ENCODE measurements at regions not wholly inside any gene's neighbourhood (a gene's known extent, or its start where the extent isn't known, plus 50 kb on each side); places are given as distances from the start of the nearest gene placed in this dataset.

DNA sequence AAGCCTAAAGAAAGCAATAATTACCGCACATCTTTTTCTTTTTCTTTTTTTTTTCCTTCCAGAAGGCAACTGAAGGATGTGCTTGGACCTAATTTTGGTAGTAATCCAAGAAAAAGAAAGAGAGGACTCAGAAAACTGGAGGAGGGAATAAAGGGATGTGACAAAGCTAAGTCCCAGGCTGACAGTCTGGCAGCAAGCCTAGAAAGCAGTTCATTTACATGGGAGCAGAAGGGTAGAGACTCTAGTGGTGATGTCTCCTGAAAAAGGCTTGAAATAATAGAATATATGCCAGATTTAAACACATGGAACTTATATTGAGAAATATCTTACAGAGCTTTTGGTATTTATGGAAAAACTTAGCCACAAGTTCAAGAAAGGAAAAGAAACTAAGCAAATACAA is 101.0 kb upstream of the SHISA6 start:
- Histone ChIP-seq H3K4me3 (no peak overlapping the region), H3K36me3 (replicated peaks in 1 of 2; ENCODE audit: insufficient read depth in 1 of 2, low read depth in 2 of 2) (no peaks in the 10 kb centered on the region), H3K9me3 (no peaks in the 10 kb centered on the region), H3K27me3 (no peaks in the 10 kb centered on the region), H3K4me1 (no peaks in the 10 kb centered on the region), H3K27ac (no peak overlapping the region)
- 70 to 88% methylated on average over 1 of the region's 1 CpG for WGBS, 2 donors
- TF ChIP-seq POLR2A (IDR thresholded peaks at IDR 0.05): no peak
- TF ChIP-seq, protein P1, sequence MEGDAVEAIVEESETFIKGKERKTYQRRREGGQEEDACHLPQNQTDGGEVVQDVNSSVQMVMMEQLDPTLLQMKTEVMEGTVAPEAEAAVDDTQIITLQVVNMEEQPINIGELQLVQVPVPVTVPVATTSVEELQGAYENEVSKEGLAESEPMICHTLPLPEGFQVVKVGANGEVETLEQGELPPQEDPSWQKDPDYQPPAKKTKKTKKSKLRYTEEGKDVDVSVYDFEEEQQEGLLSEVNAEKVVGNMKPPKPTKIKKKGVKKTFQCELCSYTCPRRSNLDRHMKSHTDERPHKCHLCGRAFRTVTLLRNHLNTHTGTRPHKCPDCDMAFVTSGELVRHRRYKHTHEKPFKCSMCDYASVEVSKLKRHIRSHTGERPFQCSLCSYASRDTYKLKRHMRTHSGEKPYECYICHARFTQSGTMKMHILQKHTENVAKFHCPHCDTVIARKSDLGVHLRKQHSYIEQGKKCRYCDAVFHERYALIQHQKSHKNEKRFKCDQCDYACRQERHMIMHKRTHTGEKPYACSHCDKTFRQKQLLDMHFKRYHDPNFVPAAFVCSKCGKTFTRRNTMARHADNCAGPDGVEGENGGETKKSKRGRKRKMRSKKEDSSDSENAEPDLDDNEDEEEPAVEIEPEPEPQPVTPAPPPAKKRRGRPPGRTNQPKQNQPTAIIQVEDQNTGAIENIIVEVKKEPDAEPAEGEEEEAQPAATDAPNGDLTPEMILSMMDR (IDR thresholded peaks at IDR 0.05): no peak
- ATAC-seq (no peak), DNase-seq (peak in 1 of 4 donors; percentile 9)
- intact Hi-C loops (cut with DNase I): no loop called here

DNA sequence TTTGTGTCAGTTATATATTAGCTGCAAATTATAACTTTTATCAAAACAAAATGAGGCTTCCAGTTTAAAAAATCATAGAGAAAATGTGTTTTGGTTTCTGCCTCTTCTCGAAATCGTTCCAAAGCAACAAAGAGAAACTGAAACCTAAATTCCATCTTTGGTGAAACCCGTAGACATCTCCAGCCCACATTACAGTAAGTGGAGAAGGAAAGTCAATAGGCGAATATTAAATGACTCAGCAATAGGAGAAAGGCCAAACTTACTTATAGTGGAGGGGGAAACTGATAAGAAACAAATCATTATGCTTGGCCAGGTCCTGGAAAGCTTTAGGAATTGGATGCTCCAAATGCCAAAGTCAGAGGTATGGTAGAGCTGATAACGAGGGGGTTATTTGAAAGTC is 103.0 kb upstream of the SHISA6 start:
- Histone ChIP-seq H3K9me3 (no peaks in the 10 kb centered on the region), H3K4me3 (no peak overlapping the region), H3K4me1 (no peaks in the 10 kb centered on the region), H3K27ac (no peak overlapping the region), H3K27me3 (no peaks in the 10 kb centered on the region), H3K36me3 (replicated peaks in 1 of 2; ENCODE audit: insufficient read depth in 1 of 2, low read depth in 2 of 2) (no peaks in the 10 kb centered on the region)
- no peak for TF ChIP-seq POLR2A (IDR thresholded peaks at IDR 0.05)
- TF ChIP-seq, protein P1 (IDR thresholded peaks at IDR 0.05): no peak
- intact Hi-C loops (cut with DNase I): no loop called here
- DNase-seq (no peak), ATAC-seq (no peak)
- WGBS, 2 donors: 55 to 60% methylated on average over 5 of the region's 5 CpGs

DNA sequence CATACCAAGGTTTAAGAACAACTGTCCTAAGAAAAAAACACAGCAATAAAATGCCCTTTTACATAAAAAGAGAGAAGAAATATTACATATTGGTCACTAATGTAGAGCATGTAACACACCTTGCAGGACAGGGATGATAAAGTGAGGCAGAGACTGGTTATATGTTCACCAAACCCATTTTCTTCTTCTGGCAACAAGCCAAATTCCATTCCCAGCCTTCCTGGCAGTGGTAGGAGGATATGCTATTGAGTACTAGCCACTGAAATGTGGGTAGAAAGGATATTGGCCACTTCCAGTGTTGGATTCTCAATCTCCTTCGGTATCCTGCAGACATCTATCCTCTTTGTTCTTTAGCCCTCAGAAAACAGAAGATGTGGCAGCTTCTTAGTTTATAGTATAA is 105.2 kb upstream of the SHISA6 start:
- ATAC-seq (no peak), DNase-seq (no peak)
- no peak overlapping the region for H3K27ac ChIP-seq
- WGBS, 2 donors: 77 to 81% methylated on average over 1 of the region's 1 CpG
- TF ChIP-seq, protein P1 (IDR thresholded peaks at IDR 0.05): no peak
- no peak for TF ChIP-seq POLR2A (IDR thresholded peaks at IDR 0.05)
- intact Hi-C loops (cut with DNase I): no loop called here
- H3K4me1 ChIP-seq: no peaks in the 10 kb centered on the region
- H3K36me3 ChIP-seq (replicated peaks in 1 of 2; ENCODE audit: insufficient read depth in 1 of 2, low read depth in 2 of 2): no peaks in the 10 kb centered on the region
- H3K4me3 ChIP-seq: no peak overlapping the region
- no peaks in the 10 kb centered on the region for H3K9me3 ChIP-seq
- no peaks in the 10 kb centered on the region for H3K27me3 ChIP-seq

DNA sequence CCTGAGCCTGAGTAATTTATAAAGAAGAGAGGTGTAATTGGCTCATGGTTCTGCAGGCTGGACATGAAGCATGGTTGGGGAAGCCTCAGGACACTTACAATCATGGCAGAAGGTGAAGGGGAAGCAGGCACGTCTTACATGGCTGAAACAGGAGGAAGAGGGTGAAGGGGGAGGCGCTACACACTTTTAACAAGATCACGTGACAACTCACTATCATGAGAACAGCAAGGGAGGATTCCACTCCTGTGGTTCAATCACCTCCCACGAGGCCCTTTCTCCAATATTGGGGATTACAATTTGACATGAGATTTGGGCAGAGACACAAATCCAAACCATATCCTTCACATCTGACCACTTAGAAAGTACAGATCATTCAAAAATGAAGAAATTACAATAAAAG is 110.6 kb upstream of the SHISA6 start:
- Histone ChIP-seq H3K27ac (no peak overlapping the region), H3K4me1 (no peaks in the 10 kb centered on the region), H3K9me3 (no peaks in the 10 kb centered on the region), H3K36me3 (replicated peaks in 1 of 2; ENCODE audit: insufficient read depth in 1 of 2, low read depth in 2 of 2) (no peaks in the 10 kb centered on the region), H3K27me3 (no peaks in the 10 kb centered on the region), H3K4me3 (no peak overlapping the region)
- DNase-seq (no peak), ATAC-seq (no peak)
- TF ChIP-seq POLR2A (IDR thresholded peaks at IDR 0.05): no peak
- TF ChIP-seq, protein P1 (IDR thresholded peaks at IDR 0.05): no peak
- intact Hi-C loops (cut with DNase I): no loop called here
- 51 to 52% methylated on average over 4 of the region's 4 CpGs for WGBS, 2 donors

DNA sequence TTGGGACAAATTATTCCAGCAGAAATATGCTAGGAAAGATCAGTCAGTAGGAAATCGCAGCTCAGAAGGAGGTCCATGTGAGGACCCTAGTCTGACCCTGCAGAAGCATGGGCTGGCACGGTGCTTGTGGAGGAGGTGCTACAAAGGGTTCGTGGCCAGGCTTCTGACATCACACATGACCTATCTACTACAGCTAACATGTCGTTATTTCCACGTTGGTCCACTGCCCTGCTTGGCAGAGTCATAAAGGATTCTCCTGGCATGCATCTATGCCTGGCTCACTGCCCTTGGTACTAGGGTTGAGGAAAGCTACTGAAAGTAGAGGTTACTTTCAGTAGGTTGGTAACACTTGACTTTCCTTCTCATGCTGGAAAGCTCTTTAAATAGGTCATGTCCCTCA is 118.1 kb upstream of the SHISA6 start:
- no peaks in the 10 kb centered on the region for H3K27me3 ChIP-seq

More for the DNA sequence above, 118.1 kb upstream of the SHISA6 start:
- H3K9me3 ChIP-seq: no peaks in the 10 kb centered on the region
- no peak overlapping the region for H3K4me3 ChIP-seq
- H3K27ac ChIP-seq: no peak overlapping the region
- ATAC-seq (no peak), DNase-seq (peak in 2 of 4 donors; percentile 3 to 14)
- H3K36me3 ChIP-seq (replicated peaks in 1 of 2; ENCODE audit: insufficient read depth in 1 of 2, low read depth in 2 of 2): no peaks in the 10 kb centered on the region
- intact Hi-C loops (cut with DNase I): no loop called here
- WGBS, 2 donors: 28 to 43% methylated on average over 5 of the region's 5 CpGs
- H3K4me1 ChIP-seq: no peaks in the 10 kb centered on the region
- TF ChIP-seq, protein P1 (IDR thresholded peaks at IDR 0.05): no peak
- TF ChIP-seq POLR2A (IDR thresholded peaks at IDR 0.05): no peak

Measured in body of pancreas (tissue), 4 donors.